WTC11 (cell line): ENCODE measurements at regions not wholly inside any gene's neighbourhood (a gene's known extent, or its start where the extent isn't known, plus 50 kb on each side); places are given as distances from the start of the nearest gene placed in this dataset.

Experiments used
- ATAC-seq: fragments of 200-7000 bp; cut with Tn5 transposase; 2 replicates; pipeline ENCODE4 v1.10.0; 2021; ENCODE audit warnings: mild to moderate bottlenecking, moderate library complexity
- CTCF ChIA-PET: fragments of 300-600 bp; sonication (Branson Sonifier 250); formaldehyde crosslinking; loops from one replicate; lab custom pipeline; 2021; ENCODE audit warnings: antibody characterized with exemption; lab: Charles Lee
- POLR2A ChIA-PET: fragments of 350-600 bp; sonication (Branson Sonifier 250); formaldehyde crosslinking; loops from one replicate; lab custom pipeline; 2021; ENCODE audit warnings: antibody characterized with exemption; lab: Charles Lee
- DNase-seq: peaks from one replicate; pipeline ENCODE4 v3.0.0; 2021; ENCODE audit warnings: low spot score
- H3K27ac Mint-ChIP-seq: 2 replicates; pipeline ENCODE4 v1.8.0; 2021; ENCODE audit warnings: mixed read lengths
- H3K27me3 Mint-ChIP-seq: 2 replicates; pipeline ENCODE4 v1.8.0; 2021; ENCODE audit warnings: low read depth, mild to moderate bottlenecking, moderate library complexity, mixed read lengths
- H3K36me3 Mint-ChIP-seq: 2 replicates; pipeline ENCODE4 v1.8.0; 2021; ENCODE audit warnings: mixed read lengths
- H3K4me1 Mint-ChIP-seq: 2 replicates; pipeline ENCODE4 v1.8.0; 2022; ENCODE audit warnings: mixed read lengths
- H3K4me3 Mint-ChIP-seq: 2 replicates; pipeline ENCODE4 v1.8.0; 2021; ENCODE audit warnings: mild to moderate bottlenecking, moderate library complexity, mixed read lengths
- H3K9me3 Mint-ChIP-seq: 2 replicates; pipeline ENCODE4 v1.8.0; 2021; ENCODE audit warnings: mixed read lengths
- EMX1 ChIP-seq: fragments of 250-450 bp; sonication (Bioruptor Pico); IDR thresholded peaks from 2 replicates; pipeline ENCODE4 v1.8.0; 2021; ENCODE audit warnings: mild to moderate bottlenecking
- ETV6 ChIP-seq: sonication (generic); formaldehyde crosslinking; IDR thresholded peaks from 2 replicates; pipeline ENCODE4 v1.8.1; 2022; ENCODE audit warnings: mild to moderate bottlenecking, missing genetic modification reagents
- JUN ChIP-seq: sonication (generic); formaldehyde crosslinking; IDR thresholded peaks from 2 replicates; pipeline ENCODE4 v1.8.0; 2023; ENCODE audit warnings: mild to moderate bottlenecking, missing genetic modification reagents
- SP1 ChIP-seq: sonication (generic); formaldehyde crosslinking; conservative IDR thresholded peaks from 2 replicates; pipeline ENCODE4 v1.8.1; 2022; ENCODE audit warnings: missing genetic modification reagents
- ZNF416 ChIP-seq: fragments of 250-450 bp; sonication (Bioruptor Pico); IDR thresholded peaks from 2 replicates; pipeline ENCODE4 v1.9.0; 2021; ENCODE audit warnings: mild to moderate bottlenecking, inconsistent platforms
- TF ChIP-seq, protein P1 (sequence below): sonication (generic); formaldehyde crosslinking; IDR thresholded peaks from 2 replicates; pipeline ENCODE4 v1.8.1; 2023; ENCODE audit warnings: mild to moderate bottlenecking, missing genetic modification reagents
- TF ChIP-seq, protein P2 (sequence below): fragments of 250-450 bp; sonication (Bioruptor Pico); IDR thresholded peaks from 2 replicates; pipeline ENCODE4 v1.9.0; 2021; ENCODE audit warnings: mild to moderate bottlenecking, borderline replicate concordance
- TF ChIP-seq, protein P3 (sequence below): sonication (generic); formaldehyde crosslinking; IDR thresholded peaks from 2 replicates; pipeline ENCODE4 v1.8.0; 2023; ENCODE audit warnings: missing genetic modification reagents, mild to moderate bottlenecking, borderline replicate concordance
- TF ChIP-seq, protein P4 (sequence below): fragments of 250-450 bp; sonication (Bioruptor Pico); conservative IDR thresholded peaks from 2 replicates; pipeline ENCODE4 v1.9.0; 2021; ENCODE audit warnings: mild to moderate bottlenecking
- TF ChIP-seq, protein P5 (sequence below): sonication (generic); formaldehyde crosslinking; conservative IDR thresholded peaks from 2 replicates; pipeline ENCODE4 v1.8.1; 2023; ENCODE audit warnings: mild to moderate bottlenecking, low read depth, missing genetic modification reagents, moderate library complexity
- TF ChIP-seq, protein P6 (sequence below): sonication (generic); formaldehyde crosslinking; IDR thresholded peaks from 2 replicates; pipeline ENCODE4 v1.8.0; 2022; ENCODE audit warnings: missing genetic modification reagents

DNA sequence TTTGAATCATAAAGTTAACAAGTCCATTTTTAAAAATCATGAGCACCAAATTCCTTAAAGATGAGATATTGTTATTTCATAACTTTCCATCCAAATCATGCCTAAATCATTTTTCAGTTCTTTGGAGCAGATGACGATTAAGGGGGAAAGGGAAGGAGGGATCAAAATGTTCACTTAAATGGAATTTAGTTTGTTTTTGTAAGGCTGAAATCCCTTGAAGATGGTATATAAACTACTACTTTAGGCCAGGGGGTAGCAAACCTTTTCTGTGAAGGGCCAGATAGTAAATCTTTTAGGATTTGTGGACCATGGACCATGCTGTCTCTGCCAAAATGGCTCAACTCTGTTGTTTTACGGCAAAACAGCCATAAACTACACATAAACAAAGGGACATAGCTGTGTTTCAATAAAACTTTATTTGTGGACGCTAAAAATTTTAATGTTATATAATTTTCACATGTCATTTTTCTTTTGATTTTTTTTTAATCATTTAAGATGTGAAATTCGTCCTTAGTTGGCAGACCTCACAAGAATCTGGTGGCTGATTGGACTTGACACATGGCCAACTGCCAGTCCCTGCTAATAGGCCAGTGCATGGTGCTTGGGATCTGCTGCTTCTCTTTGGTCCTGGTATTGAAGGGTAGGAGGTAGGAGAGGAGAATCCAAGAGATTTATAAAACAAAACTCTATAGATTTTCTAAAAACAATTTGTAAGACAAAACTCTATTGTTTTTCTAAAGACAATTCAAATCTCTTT is 52.0 kb upstream of the RTN4 start:
- no peaks in the 10 kb centered on the region for H3K27me3 Mint-ChIP-seq
- H3K9me3 Mint-ChIP-seq, result no peaks in the 10 kb centered on the region
- no peak overlapping the region for H3K27ac Mint-ChIP-seq
- H3K36me3 Mint-ChIP-seq, result no peaks in the 10 kb centered on the region
- H3K4me3 Mint-ChIP-seq, result no peak overlapping the region
- ChIA-PET CTCF (interaction anchor here (1.5 kb wide), 1 partner anchor 264 kb away, joined by 3 read pairs; no protein-coding TSS in a partner anchor), POLR2A (no interaction called here)
- TF ChIP-seq, protein P1, sequence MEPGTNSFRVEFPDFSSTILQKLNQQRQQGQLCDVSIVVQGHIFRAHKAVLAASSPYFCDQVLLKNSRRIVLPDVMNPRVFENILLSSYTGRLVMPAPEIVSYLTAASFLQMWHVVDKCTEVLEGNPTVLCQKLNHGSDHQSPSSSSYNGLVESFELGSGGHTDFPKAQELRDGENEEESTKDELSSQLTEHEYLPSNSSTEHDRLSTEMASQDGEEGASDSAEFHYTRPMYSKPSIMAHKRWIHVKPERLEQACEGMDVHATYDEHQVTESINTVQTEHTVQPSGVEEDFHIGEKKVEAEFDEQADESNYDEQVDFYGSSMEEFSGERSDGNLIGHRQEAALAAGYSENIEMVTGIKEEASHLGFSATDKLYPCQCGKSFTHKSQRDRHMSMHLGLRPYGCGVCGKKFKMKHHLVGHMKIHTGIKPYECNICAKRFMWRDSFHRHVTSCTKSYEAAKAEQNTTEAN, result no peak
- TF ChIP-seq, protein P2, sequence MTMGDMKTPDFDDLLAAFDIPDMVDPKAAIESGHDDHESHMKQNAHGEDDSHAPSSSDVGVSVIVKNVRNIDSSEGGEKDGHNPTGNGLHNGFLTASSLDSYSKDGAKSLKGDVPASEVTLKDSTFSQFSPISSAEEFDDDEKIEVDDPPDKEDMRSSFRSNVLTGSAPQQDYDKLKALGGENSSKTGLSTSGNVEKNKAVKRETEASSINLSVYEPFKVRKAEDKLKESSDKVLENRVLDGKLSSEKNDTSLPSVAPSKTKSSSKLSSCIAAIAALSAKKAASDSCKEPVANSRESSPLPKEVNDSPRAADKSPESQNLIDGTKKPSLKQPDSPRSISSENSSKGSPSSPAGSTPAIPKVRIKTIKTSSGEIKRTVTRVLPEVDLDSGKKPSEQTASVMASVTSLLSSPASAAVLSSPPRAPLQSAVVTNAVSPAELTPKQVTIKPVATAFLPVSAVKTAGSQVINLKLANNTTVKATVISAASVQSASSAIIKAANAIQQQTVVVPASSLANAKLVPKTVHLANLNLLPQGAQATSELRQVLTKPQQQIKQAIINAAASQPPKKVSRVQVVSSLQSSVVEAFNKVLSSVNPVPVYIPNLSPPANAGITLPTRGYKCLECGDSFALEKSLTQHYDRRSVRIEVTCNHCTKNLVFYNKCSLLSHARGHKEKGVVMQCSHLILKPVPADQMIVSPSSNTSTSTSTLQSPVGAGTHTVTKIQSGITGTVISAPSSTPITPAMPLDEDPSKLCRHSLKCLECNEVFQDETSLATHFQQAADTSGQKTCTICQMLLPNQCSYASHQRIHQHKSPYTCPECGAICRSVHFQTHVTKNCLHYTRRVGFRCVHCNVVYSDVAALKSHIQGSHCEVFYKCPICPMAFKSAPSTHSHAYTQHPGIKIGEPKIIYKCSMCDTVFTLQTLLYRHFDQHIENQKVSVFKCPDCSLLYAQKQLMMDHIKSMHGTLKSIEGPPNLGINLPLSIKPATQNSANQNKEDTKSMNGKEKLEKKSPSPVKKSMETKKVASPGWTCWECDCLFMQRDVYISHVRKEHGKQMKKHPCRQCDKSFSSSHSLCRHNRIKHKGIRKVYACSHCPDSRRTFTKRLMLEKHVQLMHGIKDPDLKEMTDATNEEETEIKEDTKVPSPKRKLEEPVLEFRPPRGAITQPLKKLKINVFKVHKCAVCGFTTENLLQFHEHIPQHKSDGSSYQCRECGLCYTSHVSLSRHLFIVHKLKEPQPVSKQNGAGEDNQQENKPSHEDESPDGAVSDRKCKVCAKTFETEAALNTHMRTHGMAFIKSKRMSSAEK, result no peak
- TF ChIP-seq, protein P3, sequence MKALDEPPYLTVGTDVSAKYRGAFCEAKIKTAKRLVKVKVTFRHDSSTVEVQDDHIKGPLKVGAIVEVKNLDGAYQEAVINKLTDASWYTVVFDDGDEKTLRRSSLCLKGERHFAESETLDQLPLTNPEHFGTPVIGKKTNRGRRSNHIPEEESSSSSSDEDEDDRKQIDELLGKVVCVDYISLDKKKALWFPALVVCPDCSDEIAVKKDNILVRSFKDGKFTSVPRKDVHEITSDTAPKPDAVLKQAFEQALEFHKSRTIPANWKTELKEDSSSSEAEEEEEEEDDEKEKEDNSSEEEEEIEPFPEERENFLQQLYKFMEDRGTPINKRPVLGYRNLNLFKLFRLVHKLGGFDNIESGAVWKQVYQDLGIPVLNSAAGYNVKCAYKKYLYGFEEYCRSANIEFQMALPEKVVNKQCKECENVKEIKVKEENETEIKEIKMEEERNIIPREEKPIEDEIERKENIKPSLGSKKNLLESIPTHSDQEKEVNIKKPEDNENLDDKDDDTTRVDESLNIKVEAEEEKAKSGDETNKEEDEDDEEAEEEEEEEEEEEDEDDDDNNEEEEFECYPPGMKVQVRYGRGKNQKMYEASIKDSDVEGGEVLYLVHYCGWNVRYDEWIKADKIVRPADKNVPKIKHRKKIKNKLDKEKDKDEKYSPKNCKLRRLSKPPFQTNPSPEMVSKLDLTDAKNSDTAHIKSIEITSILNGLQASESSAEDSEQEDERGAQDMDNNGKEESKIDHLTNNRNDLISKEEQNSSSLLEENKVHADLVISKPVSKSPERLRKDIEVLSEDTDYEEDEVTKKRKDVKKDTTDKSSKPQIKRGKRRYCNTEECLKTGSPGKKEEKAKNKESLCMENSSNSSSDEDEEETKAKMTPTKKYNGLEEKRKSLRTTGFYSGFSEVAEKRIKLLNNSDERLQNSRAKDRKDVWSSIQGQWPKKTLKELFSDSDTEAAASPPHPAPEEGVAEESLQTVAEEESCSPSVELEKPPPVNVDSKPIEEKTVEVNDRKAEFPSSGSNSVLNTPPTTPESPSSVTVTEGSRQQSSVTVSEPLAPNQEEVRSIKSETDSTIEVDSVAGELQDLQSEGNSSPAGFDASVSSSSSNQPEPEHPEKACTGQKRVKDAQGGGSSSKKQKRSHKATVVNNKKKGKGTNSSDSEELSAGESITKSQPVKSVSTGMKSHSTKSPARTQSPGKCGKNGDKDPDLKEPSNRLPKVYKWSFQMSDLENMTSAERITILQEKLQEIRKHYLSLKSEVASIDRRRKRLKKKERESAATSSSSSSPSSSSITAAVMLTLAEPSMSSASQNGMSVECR (CRISPR knock-in tag), result no peak
- no peak for TF ChIP-seq ZNF416 (CRISPR knock-in tag)
- no peak for TF ChIP-seq ETV6 (CRISPR knock-in tag)
- no peak for TF ChIP-seq EMX1 (CRISPR knock-in tag)
- TF ChIP-seq, protein P4, sequence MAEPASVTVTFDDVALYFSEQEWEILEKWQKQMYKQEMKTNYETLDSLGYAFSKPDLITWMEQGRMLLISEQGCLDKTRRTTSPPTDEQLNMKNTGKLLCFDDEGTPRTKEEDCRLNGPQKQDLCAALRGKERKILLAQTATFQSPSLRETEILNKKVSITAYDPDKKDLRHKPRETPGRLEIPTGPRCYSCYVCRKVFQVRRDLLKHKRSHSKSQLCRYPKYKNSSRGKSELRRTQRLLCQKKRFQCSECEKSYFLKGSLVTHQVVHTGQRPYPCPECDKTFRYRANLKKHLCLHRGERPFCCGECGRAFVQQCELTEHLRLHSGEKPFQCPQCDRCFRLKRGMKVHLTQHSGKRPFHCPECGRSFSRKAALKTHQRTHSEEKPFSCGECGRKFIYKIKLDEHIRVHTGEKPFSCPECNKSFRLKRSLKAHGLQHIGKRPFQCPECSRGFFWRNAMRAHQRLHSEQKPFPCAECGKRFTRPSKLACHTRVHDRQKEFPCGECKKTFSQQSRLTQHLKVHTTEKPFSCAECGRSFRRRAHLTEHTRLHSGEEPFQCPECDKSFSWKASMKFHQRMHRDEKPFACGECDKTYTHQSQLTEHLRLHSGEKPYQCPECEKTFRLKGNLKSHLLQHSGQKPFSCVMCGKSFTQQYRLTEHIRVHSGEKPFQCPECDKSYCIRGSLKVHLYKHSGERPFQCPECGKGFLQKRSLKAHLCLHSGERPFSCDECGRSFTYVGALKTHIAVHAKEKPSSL (CRISPR knock-in tag), result no peak
- TF ChIP-seq, protein P5, sequence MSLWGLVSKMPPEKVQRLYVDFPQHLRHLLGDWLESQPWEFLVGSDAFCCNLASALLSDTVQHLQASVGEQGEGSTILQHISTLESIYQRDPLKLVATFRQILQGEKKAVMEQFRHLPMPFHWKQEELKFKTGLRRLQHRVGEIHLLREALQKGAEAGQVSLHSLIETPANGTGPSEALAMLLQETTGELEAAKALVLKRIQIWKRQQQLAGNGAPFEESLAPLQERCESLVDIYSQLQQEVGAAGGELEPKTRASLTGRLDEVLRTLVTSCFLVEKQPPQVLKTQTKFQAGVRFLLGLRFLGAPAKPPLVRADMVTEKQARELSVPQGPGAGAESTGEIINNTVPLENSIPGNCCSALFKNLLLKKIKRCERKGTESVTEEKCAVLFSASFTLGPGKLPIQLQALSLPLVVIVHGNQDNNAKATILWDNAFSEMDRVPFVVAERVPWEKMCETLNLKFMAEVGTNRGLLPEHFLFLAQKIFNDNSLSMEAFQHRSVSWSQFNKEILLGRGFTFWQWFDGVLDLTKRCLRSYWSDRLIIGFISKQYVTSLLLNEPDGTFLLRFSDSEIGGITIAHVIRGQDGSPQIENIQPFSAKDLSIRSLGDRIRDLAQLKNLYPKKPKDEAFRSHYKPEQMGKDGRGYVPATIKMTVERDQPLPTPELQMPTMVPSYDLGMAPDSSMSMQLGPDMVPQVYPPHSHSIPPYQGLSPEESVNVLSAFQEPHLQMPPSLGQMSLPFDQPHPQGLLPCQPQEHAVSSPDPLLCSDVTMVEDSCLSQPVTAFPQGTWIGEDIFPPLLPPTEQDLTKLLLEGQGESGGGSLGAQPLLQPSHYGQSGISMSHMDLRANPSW (CRISPR knock-in tag), result no peak
- no peak for TF ChIP-seq JUN
- TF ChIP-seq, protein P6, sequence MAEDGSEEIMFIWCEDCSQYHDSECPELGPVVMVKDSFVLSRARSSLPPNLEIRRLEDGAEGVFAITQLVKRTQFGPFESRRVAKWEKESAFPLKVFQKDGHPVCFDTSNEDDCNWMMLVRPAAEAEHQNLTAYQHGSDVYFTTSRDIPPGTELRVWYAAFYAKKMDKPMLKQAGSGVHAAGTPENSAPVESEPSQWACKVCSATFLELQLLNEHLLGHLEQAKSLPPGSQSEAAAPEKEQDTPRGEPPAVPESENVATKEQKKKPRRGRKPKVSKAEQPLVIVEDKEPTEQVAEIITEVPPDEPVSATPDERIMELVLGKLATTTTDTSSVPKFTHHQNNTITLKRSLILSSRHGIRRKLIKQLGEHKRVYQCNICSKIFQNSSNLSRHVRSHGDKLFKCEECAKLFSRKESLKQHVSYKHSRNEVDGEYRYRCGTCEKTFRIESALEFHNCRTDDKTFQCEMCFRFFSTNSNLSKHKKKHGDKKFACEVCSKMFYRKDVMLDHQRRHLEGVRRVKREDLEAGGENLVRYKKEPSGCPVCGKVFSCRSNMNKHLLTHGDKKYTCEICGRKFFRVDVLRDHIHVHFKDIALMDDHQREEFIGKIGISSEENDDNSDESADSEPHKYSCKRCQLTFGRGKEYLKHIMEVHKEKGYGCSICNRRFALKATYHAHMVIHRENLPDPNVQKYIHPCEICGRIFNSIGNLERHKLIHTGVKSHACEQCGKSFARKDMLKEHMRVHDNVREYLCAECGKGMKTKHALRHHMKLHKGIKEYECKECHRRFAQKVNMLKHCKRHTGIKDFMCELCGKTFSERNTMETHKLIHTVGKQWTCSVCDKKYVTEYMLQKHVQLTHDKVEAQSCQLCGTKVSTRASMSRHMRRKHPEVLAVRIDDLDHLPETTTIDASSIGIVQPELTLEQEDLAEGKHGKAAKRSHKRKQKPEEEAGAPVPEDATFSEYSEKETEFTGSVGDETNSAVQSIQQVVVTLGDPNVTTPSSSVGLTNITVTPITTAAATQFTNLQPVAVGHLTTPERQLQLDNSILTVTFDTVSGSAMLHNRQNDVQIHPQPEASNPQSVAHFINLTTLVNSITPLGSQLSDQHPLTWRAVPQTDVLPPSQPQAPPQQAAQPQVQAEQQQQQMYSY (CRISPR knock-in tag), result no peak
- no peak for TF ChIP-seq SP1 (CRISPR knock-in tag)
- H3K4me1 Mint-ChIP-seq, result peaks cover 3% of the 10 kb centered on the region; the same call in 1 of the 2 replicates
- ATAC-seq (no peak), DNase-seq (no peak)
